Right atrium auricular region (tissue), 2 donors: ENCODE measurements at regions not wholly inside any gene's neighbourhood (a gene's known extent, or its start where the extent isn't known, plus 50 kb on each side); places are given as distances from the start of the nearest gene placed in this dataset.

ENCODE experiments used
- DNase-seq: peaks from one replicate; pipeline ENCODE4 v3.0.0-alpha.2; 2019; ENCODE audit warnings: low spot score
- H3K27ac ChIP-seq, 2 donors: fragments of 200-600 bp; sonication (generic); 1 replicate in 1 of 2; 2 replicates in 1 of 2; pipeline ENCODE4 v1.5.1; 2016 to 2019
- H3K27me3 ChIP-seq, 2 donors: fragments of 200-600 bp; sonication (generic); one replicate each; pipeline versions ENCODE4 v1.5.1 to v1.6.0; 2017 to 2019
- H3K36me3 ChIP-seq: fragments of 200-600 bp; sonication (generic); one replicate; pipeline ENCODE4 v1.5.1; 2016
- H3K4me1 ChIP-seq, 2 donors: fragments of 200-600 bp; sonication (generic); one replicate each; pipeline versions ENCODE4 v1.5.1 to v1.6.0; 2017 to 2019
- H3K4me3 ChIP-seq, 2 donors: fragments of 200-600 bp; sonication (generic); 1 replicate in 1 of 2; 2 replicates in 1 of 2; pipeline ENCODE4 v1.5.1; 2017 to 2019; ENCODE audit warnings: mild to moderate bottlenecking in 1 of 2, moderate library complexity in 1 of 2
- H3K9me3 ChIP-seq, 2 donors: fragments of 200-600 bp; sonication (generic); one replicate each; pipeline ENCODE4 v1.5.1; 2019
- TF ChIP-seq, protein P1 (sequence below), 2 donors: fragments of 200-600 bp; sonication (generic); IDR thresholded peaks; one replicate each; pipeline ENCODE4 v1.5.1; 2019; ENCODE audit warnings: antibody characterized with exemption in 2 of 2

- TF ChIP-seq, protein P1, sequence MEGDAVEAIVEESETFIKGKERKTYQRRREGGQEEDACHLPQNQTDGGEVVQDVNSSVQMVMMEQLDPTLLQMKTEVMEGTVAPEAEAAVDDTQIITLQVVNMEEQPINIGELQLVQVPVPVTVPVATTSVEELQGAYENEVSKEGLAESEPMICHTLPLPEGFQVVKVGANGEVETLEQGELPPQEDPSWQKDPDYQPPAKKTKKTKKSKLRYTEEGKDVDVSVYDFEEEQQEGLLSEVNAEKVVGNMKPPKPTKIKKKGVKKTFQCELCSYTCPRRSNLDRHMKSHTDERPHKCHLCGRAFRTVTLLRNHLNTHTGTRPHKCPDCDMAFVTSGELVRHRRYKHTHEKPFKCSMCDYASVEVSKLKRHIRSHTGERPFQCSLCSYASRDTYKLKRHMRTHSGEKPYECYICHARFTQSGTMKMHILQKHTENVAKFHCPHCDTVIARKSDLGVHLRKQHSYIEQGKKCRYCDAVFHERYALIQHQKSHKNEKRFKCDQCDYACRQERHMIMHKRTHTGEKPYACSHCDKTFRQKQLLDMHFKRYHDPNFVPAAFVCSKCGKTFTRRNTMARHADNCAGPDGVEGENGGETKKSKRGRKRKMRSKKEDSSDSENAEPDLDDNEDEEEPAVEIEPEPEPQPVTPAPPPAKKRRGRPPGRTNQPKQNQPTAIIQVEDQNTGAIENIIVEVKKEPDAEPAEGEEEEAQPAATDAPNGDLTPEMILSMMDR (IDR thresholded peaks at IDR 0.05), result no peak
- no peak for DNase-seq
- Histone ChIP-seq H3K27me3 (no peaks in the 10 kb centered on the region), H3K4me3 (no peak overlapping the region), H3K27ac (no peak overlapping the region), H3K4me1 (no peaks in the 10 kb centered on the region), H3K36me3 (no peaks in the 10 kb centered on the region), H3K9me3 (no peaks in the 10 kb centered on the region)
Measured at GRCh38 chr4:127558088-127558487, 74.7 kb upstream of the INTU start.

DNA sequence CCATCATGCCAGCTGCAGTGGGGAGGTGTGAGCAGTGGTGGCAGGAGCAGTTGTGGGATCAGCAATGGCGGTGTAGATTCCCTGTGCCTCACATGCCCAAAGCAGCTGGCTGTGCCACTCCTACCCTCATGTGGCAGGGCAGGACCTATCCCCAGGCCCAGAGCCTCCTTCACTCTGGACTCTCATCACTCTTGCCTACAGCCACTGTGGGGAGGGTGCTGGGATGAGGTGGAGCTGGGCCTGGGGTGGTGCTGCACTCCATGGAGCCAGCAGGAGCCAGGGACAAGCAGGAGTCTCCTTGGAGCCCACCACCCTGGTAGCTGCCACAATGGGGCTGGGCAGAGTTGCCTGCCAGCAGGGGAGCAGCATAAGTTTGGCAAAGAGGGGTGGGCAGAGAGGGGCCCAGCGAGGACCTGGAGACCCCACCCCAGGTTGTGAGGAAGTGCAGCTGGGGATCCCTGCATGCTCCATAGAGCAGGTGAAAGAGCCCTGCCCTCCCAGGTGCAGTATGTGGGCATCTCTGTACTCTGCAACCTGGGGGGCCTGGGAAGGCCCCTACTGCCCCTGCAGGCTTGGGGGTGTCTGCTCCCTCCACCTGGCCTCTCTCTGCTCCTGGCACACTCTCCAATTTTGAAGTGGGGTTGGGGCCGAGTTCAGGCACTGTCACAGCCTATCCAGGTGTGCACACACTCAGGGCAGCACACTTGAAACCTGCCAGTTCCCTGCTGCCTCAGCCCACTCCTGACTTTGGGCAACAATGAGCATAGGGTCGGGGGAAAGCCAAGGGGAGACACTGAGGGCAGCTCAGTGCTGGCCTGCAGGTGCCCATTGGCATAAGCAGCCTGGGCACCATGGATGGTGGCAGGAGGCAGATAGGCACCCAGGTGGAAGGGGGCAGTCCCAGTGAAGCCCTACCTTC lies 74.0 kb upstream of the INTU start:
- H3K27me3 ChIP-seq, result no peaks in the 10 kb centered on the region
- H3K9me3 ChIP-seq, result no peaks in the 10 kb centered on the region
- no peak for DNase-seq
- H3K36me3 ChIP-seq, result no peaks in the 10 kb centered on the region
- TF ChIP-seq, protein P1 (IDR thresholded peaks at IDR 0.05), result no peak
- H3K4me3 ChIP-seq, result no peak overlapping the region
- H3K4me1 ChIP-seq, result no peaks in the 10 kb centered on the region
- H3K27ac ChIP-seq, result no peak overlapping the region

- H3K36me3 ChIP-seq, result no peaks in the 10 kb centered on the region
- DNase-seq, result no peak
- no peaks in the 10 kb centered on the region for H3K4me1 ChIP-seq
- H3K9me3 ChIP-seq, result no peaks in the 10 kb centered on the region
- no peak overlapping the region for H3K4me3 ChIP-seq
- TF ChIP-seq, protein P1 (IDR thresholded peaks at IDR 0.05), result no peak
- H3K27me3 ChIP-seq, result no peaks in the 10 kb centered on the region
- no peak overlapping the region for H3K27ac ChIP-seq
Measured at GRCh38 chr4:127559981-127560380, 72.8 kb upstream of the INTU start.

- H3K9me3 ChIP-seq, result no peaks in the 10 kb centered on the region
- no peaks in the 10 kb centered on the region for H3K4me1 ChIP-seq
- H3K36me3 ChIP-seq, result no peaks in the 10 kb centered on the region
- H3K27ac ChIP-seq, result no peak overlapping the region
- H3K27me3 ChIP-seq, result no peaks in the 10 kb centered on the region
- H3K4me3 ChIP-seq, result no peak overlapping the region
- TF ChIP-seq, protein P1 (IDR thresholded peaks at IDR 0.05), result no peak
- no peak for DNase-seq
Measured at GRCh38 chr4:127560755-127561154, 72.0 kb upstream of the INTU start.

DNA sequence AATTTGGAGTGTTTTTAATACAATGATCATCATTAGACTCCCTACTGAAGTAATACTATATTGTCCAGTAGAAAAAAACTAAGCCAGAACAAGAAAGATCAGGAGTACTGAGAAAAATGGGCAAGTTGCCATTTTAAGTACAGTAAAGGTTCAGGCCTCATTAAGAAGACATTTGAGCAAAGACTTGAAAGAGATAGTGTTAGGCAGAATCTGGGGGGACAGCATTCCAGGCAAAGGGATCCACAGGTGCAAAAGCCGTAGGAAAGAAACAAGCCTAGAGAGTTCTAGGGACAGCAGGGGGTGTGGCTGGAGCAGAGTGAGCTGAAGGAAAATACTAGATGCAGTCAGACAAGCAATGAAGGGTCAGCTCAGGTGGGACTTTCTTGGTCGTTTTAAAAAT lies 58.1 kb upstream of the INTU start:
- TF ChIP-seq, protein P1 (IDR thresholded peaks at IDR 0.05), result no peak

More for the DNA sequence above, 58.1 kb upstream of the INTU start:
- no peaks in the 10 kb centered on the region for H3K4me1 ChIP-seq
- H3K27ac ChIP-seq, result no peak overlapping the region
- H3K27me3 ChIP-seq, result no peaks in the 10 kb centered on the region
- no peaks in the 10 kb centered on the region for H3K9me3 ChIP-seq
- H3K4me3 ChIP-seq, result no peak overlapping the region
- DNase-seq, result no peak
- no peaks in the 10 kb centered on the region for H3K36me3 ChIP-seq
